GM18861 (cell line): ENCODE measurements at regions not wholly inside any gene's neighbourhood (a gene's known extent, or its start where the extent isn't known, plus 50 kb on each side); places are given as distances from the start of the nearest gene placed in this dataset.

Experiments used
- ATAC-seq: cut with Tn5 transposase; IDR thresholded peaks from one replicate; pipeline ENCODE4 v1.9.1; 2021; ENCODE audit not compliant: unreplicated experiment

DNA sequence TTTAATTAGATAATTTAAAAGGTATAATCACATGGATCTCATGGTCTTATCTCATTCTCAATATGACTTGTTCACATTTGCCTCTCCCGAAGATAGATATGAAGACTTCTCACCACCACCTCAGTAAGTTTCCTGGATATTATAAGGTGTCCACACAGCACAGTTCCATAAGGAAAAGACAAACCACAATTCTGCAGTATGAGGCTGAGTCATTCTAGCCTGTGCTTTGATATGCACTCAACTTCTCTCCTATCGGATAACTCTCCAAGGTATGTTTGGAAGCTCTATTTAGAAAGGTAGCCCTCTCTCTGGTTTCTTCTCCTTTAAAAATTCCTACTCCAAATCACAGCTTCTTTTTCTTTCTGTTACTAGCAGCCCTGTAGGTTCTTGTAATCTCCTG is 612.8 kb downstream of the ZPLD1 start:
- no peak for ATAC-seq

DNA sequence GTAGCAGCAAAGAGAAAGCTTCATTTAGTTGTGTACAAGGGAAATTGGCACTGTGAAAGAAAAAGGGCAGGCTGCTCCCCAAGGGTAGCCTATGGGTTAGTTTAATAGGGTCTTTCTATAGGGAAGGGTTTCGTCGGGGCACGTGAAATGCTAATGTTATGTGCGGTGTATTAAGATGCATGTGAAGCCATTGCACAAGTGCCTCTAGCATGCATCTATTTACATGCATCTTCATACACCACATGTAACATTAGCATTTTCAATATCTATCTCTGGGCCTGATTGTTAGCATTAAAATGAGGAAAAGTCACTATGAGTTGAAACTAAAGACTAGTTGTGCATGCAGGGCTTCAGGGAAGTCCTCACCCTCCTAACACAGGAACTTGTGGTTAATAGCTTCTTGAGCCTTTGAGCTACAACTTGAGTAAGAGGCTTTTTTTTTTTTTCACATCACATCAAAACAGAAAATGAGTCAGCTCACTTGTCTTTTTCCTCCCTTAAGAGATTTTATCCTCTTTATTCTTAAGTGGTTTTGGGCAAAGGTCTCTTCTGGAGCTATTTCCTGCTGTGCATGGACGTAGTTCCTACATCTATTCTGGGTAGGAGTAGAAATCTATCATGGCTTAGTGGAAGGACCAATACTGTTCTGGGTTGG is 613.4 kb downstream of the ZPLD1 start:
- ATAC-seq = no peak

DNA sequence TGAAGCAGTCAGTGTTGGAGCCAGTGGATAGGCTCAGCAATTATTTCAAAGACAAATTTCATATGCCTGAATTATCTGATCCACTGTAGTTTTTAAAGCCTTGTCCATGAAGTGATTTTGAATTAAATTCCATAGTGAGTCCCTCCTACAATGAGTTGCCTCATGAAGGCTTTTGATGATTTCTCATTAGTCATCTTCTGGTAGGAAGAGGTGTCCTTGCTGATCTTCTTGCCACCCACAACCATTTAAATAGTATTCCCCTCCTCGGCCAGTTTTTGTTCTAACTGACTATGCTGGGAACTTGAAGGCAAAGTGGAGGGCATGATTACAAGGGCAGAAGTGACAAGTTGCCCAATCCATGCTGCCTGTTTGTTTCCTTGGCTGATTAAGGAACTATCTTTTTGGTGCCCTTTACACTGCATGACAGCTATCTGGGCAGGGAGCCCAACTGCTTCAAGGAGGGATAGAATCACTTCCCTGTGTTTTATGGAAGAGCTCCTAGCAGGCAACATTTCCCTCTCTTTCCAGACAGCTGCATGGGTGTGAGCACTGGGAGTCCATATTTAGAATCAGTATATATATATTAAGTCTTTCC is 617.5 kb downstream of the ZPLD1 start:
- ATAC-seq = no peak

DNA sequence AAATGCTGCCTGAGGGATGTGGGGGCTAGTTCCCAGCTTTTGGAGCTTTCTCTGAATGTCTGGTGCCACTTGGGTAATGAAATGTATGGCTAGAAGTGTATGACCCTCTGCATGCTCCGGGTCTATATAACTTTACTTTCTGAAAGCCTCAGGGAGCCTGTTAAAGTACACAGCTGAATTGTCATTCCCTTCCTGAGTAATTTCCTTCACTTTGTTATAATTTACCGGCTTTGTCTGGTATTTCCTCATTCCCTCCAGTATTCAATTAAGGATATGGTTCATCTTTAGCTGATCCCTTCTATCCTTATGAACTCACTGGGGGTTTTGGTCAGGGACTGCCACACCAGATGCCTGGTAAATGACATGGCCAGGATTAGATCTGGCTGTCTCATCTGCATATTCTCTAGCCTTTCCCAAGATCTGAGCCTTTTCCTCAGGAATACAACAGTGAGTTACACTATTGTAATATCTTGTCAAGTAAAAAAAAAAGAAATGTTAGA is 620.3 kb downstream of the ZPLD1 start:
- ATAC-seq = no peak

DNA sequence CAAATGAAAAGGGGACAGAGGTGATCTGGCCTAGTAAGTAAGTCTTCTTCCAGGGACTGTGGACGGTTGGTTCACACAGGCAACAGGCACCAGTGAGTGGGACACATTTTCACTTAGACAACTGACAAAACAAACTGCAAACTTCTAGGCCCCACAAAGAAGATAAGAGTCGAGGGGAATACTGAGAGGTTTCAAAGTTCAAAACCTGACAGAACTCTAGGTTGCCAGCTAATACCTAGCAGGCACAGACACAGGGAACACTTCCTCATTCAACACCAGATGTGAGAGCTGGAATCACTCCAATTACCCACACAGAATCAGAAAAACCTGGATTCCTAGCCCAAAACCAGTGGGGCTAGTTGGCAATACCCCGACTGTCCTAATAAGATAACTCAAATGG is 621.7 kb downstream of the ZPLD1 start:
- ATAC-seq = no peak

DNA sequence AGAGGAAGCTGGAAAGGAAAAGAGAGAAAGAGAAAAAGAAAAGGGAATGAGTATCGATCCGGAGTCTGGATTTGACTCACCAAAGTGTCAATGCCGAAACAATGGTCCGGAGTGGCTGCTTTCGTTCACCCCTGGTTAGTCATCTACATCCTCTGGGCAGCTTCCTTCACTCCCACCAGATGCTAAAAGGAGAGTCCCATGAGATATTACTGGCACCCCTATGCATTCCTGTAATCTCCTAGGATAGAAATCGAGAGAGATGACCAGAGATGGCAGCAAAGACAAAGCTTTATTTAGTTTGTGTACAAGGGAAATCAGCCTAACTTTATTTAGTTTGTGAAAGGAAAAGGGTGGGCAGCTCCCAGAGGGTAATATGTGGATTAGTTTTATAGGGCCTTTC is 622.2 kb downstream of the ZPLD1 start:
- no peak for ATAC-seq

DNA sequence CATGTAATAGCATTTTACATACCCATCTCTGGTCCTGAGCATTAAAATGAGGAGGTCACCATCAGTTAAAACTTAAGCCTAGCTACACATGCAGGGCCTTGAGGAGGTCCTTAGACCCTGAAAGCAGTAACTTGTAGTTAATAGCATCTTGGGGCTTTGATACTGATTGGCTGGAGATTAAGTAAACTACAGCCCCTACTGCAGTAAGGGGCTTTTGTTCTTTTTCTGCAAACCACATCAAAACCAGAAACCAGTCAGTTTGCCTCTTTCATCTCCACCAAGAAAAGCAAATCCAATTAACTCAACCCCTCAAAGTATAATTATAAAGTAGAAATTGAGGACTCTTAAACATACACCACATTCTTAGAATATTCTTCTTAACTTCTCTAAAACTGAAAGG is 622.7 kb downstream of the ZPLD1 start:
- no peak for ATAC-seq

DNA sequence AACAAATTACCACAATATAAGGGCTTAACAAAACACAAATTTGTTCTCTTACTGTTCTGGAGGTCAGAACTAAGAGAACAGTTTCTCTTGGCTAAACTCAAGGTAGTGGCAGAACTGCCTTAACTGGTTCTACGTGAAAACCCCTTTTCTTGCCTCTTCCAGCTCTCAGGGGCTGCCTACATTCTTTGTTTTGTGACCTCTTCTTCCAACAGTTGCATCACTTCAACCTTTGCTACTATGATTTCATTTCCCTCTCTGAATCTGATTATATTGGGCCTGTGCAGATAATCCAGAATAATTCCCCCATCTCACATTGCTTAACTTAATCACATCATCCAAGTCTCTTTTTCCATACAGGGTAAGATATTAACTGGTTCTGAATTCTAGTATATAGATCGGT is 624.6 kb downstream of the ZPLD1 start:
- no peak for ATAC-seq

DNA sequence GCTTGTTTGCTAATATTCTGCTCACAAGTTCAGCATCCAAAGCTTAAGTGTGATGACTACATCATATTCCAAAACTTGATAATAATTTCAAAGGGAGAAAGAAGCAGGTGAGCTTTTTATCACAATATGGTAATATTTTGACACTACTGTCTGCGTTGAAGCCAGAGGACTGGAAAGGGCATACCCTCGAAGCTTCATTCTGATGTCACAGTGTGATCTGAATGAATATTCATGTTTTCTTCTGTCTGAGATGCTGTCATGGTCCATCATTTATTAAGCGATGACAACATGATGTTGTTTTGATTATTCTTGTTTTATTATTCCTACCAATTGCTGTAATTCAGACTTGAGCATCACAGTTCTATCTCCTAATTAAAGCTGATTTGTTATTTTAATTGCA is 625.4 kb downstream of the ZPLD1 start:
- ATAC-seq = no peak

DNA sequence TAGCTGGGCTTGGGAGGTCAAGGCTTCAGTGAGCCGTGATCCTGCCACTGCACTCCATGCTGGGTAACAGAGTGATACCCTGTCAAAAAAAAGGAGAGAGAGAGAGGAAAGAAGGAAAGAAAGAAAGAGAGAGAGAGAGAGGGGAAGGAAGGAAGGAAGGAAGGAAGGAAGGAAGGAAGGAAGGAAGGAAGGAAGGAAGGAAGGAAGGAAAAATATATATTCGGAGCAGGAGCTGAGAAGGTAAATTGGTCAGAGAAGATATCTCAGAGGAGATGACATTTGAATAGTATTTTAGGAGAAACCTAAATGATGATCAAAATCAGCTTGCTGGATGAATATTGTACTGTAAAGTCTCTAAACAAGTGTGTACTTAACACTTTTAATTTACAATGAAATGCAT is 633.1 kb downstream of the ZPLD1 start:
- no peak for ATAC-seq

DNA sequence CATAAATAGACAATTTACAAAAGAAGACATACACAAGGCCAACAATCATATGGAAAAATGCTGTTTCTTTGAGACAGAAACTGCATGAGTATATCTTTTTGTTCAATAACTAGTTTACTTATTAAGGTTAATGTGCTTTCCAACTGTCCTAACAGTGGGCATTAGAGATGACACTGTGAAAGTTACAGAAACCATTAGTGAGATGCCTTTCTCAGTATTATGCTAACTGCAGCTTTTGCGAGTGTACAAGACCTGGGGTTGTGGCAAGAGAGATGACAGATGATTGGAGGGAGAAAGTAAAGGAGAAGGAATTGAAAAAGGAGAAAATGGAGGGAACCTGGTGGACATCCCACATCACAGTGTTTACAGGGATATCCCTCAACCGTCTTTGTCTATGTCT is 640.5 kb downstream of the ZPLD1 start:
- peak; percentile 38 for ATAC-seq

DNA sequence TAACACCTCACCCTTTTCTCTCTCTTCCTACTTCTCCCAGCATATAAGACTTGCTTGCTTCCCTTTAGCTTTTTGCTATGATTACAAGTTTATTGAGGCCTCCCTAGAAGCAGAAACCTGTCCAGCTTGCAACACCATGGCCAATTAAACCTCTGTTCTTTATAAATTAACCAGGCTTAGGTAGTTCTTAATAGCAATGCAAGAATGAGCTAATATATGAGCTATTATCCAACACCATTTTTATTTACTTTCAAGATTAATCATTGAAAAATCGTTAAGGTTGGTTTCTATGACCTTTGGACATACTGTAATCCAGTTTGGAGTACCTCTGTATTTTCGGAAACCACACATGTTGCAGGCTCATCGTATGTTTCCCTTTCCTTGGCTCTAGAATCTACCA is 643.1 kb downstream of the ZPLD1 start:
- no peak for ATAC-seq

DNA sequence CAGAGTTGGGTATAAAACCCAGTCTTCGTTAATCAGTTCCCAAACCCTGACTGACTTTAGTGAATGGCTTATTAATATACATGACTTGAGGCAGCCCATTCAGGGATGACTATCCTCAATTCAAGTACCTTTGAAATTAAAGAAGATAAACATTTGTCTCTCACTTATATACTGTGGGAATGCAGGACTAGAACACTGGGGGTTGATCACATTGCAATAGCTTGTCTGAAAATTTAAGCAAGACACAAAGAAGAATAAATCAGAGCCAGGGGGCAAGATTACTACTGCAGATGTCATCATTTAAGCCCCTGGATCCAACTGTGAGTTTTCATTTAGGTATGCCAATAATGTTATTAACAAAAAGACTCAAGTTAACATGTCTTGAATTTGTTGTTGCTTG is 647.7 kb downstream of the ZPLD1 start:
- no peak for ATAC-seq

DNA sequence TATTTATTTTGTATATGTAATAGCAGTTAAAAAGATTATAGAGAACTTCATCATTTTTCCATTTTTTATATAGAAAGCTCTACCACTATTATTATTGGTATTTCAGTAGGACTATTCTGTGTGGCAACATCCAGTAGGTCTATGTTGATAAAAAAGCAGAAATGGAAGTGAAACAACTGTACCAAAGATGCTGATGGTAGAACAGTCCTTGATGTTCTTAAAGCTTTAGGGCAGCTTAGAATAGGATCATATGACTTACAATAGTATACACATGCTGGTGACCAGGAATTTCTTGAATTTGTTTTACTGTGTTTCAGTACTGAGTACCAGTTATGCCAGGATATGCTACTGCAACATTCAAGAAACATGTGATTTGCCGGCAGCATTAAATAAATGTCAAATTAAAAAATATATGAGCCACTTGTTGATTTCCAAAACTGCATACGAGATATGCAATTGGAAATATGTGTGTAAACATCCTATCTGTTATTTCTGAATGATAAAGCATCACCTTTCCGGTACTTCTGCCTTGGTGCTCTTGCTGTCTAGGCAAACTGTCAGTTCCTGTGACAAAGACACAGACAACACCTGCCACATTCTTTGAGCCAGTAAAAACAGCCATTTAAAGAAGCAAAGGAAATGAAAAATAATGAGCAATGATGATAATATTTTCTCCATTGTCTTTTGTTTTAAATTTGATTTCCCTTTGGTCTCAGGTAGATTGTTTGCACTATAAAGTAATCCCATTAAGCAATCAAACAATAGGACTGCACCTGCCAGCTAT is 649.2 kb downstream of the ZPLD1 start:
- ATAC-seq = peak; percentile 53

DNA sequence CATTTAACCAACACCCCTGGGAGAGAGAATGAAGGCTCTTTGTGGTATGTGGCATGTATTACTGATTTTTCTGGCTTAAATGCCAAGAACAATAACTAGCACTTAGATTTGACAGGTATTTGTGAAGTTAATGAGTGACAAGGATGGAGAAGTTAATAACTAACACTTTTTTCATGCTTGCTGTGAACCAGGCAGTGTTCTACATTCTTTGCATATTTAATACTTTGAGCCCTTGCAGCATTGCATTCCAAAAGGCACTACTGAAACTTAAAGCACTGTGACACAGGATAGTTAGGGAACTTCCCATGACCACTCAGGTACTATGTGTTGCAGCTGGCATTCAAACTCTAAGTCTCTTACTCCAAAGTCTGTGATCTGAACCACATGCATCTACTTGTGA is 650.6 kb downstream of the ZPLD1 start:
- ATAC-seq = peak; percentile 85

DNA sequence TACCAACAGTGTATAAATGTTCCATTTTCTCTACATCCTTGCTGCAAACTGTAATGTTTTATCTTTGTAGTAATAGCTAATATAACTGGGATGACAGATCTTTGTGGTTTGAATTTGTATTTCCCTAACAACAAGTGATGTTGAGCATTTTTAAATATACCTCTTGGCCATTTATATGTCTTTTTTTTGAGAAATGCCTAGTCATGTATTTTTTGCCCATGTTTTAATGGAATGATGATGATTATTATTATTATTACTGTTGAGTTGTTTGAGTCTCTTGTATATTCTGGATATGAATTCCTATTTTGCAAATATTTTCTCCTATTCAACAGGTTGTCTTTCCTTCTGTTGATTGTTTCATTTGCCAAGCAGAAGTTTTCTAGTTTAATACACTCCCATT is 654.9 kb downstream of the ZPLD1 start:
- ATAC-seq = no peak

DNA sequence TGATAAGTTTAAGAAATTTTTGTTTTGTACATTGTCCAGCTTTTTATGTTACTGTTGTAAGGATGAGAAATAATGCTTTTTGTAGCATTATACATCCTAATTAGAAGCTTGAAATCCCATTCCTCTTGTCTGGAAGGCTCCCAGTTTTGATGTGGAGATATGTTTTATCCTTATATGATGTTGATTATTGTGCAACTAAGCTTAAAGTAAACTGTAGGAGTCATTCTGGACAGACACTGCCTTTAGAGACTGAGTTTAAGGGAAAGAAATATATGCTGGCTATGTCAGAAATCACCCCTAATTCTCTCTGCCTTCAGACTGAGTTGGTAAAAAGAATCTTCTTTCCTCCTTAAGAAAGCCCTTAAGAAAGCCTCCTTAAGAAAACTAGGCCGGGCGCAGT is 670.4 kb downstream of the ZPLD1 start:
- no peak for ATAC-seq

DNA sequence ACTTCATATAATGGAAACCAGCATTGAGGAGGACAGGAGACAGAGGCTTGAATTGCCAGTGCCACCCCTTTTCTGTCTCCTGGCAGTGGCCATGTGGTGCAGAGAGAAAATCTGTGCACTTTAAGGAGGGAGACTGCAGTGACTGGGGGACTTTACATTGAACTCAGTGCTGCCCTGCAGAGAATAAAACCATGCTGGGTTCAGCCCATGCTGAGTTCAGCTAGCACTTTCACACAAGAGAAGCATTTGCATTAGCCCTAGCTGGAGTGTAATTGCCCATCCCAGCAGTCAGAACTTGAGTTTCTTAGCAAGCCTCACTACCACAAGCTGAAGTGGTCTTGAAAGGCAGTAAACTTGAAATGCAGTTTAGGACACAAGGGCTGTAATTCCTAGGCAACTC is 677.5 kb downstream of the ZPLD1 start:
- no peak for ATAC-seq

DNA sequence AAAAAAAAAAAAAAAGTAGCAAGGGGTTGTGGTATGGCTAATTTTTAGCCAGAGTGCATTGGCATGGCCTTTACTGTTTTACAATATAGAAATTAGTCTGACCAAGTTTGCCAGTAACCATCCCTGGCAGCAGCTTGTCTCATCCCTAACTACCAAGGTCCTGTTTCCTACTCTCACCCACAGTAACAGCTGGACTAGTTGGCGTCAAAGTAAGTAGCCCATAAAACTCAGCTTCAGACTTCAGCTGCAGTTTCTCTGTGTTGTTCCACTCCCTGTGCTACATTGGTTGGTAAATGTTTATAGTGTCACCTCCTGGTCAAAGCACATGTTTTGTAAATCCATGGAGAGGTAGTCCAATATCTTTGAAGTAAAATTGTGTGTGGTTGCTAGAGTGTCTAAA is 691.3 kb downstream of the ZPLD1 start:
- peak; percentile 26 for ATAC-seq

DNA sequence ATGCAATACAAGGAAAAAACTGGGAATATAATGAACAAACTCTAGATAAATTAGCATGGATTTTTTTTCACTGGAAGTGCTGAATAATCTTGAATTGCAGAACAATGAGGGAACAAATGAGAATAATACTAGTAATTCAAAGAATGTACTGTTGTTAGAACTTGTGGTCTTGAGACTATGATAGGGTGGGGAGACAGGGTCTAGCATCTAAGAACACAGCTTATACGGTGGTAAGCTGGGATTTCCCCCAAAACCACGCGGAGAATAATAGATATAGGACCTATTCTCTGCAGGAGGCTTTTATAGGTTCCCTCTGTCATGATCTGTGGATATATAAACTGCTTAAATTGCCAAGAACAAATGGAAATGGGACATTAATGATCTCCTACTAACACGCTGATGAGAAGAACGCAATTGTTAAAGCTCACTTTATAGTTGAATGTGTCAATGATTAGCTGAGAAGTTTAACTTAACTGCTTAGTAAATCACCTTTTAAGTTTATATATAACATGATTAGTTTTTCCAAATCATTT is 692.3 kb downstream of the ZPLD1 start:
- peak; percentile 29 for ATAC-seq

DNA sequence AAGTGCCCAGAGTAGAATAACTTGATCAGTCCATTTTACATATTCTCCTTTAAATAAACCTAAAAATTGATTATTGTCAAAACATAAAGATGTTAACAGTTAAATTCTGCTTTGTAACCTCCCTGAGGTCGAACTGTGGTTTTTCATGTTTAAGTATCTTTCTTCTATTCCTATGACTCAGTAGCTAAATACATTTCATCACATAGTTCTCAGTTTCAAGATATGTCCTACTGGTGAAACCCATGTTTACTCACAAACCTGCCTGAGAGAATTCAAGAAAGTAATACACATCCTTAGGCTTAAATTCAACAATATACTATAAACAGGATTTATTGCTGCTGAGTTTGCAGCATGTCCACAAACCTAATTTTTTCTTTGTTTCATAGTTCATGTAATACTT is 692.9 kb downstream of the ZPLD1 start:
- peak; percentile 90 for ATAC-seq
